ENCODE measurements at regions not wholly inside any gene's neighbourhood (a gene's known extent, or its start where the extent isn't known, plus 50 kb on each side); places are given as distances from the start of the nearest gene placed in this dataset.

GRCh38 chr2:52862801-52863200 is 904.8 kb upstream of the CHAC2 start:
- DNase-seq, result no peak

DNA sequence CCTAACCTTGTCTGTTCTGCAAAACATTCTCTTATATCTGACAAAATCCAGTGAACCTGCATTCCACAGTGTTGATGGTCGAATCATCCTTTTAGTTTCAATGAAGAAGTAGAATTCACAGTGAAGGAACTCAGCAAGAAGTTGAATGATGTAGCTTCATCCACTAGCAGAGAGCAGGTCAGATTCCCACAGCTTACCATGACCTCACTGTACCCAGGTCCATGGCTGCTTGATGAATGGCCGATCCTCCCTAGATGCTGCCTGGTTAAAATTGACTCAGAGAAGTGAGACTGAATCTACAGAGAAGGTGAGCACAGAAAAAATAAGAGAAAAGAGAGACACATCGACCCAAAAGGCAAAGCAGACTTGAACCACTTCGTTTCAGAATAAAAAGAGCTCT is 906.0 kb upstream of the CHAC2 start:
- no peak for DNase-seq

GRCh38 chr2:52859065-52859464 is 908.5 kb upstream of the CHAC2 start:
- DNase-seq, result no peak

GRCh38 chr2:52857722-52858121 is 909.9 kb upstream of the CHAC2 start:
- no peak for DNase-seq

DNA sequence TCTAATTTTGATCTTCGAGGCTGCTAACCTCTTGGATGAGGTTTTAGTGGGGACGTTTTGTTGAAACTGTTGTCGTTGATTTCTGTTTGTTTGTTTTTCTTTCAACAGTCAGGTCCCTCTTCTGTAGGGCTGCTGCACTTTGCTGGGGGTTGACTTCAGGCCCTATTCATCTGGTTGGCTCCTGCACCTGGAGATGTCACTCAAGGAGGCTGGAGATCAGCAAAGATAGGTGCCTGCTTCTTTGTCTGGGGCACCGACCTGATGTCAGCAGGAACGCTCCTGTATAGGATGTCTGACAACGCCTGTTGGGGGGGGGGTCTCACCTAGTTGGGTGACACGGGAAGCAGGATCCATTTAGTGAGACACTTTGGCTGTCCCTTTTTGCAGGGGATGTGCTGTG is 915.6 kb upstream of the CHAC2 start:
- no peak for DNase-seq

DNA sequence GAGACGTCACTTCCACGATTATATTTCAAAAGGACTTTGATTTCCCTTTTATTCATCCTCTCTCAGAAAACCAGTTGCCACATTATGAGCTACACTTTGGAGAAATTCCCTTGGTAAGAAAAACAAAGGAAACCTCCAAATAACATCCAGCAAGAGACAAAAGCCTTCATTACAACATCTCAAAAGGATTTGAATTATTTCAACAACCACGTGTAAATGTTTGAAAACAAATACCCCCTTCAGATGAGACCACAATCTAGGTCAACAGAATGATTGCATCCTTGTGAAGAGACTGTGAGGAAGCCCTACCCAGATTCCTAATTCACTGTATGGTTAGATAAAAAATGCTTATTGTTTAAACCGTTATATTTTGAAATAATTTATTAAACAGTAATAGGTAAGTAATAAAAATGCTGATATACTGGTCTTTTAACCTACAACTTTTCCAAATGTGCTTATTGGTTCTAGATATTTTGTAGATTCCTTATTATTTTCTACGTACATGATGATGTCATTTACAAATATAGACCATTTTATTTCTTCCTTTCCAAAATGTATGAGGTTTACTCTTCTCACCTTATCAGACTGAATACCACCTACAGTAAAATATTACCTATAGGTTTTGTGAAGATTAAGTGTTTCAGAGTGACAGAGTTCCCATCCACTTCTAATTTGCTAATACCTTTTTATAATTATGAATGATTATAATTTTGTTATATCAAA is 922.7 kb upstream of the CHAC2 start:
- no peak for DNase-seq

- DNase-seq, result no peak
These were observed 931.7 kb upstream of the CHAC2 start for GRCh38 chr2:52835909-52836308.

DNA sequence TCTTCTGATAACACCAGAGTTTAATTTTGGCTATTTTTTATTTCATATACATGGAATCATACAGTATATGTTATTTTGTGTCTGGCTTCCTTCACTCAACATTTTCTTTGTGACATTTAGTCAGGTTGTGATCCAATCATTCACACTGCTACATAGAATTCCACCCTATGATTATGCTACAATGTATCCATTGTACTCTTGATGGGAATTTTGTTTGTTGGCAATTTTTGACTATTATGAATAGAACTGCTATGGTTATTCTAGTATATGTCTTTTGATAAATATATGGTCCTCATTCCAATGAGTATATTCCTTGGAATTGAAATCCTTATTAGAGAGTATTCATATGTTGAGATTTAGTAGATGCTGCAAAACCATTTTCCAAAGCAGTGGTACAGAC is 936.4 kb upstream of the CHAC2 start:
- DNase-seq, result no peak

- DNase-seq, result no peak
These were observed 939.5 kb upstream of the CHAC2 start for GRCh38 chr2:52828112-52828511.

GRCh38 chr2:52821631-52822030 is 946.0 kb upstream of the CHAC2 start:
- DNase-seq, result no peak

GRCh38 chr2:52818958-52819357 is 948.6 kb upstream of the CHAC2 start:
- DNase-seq, result no peak

GRCh38 chr2:52810460-52810859 is 957.1 kb upstream of the CHAC2 start:
- no peak for DNase-seq

- no peak for DNase-seq
These were observed 961.6 kb upstream of the CHAC2 start for GRCh38 chr2:52805901-52806410.

DNA sequence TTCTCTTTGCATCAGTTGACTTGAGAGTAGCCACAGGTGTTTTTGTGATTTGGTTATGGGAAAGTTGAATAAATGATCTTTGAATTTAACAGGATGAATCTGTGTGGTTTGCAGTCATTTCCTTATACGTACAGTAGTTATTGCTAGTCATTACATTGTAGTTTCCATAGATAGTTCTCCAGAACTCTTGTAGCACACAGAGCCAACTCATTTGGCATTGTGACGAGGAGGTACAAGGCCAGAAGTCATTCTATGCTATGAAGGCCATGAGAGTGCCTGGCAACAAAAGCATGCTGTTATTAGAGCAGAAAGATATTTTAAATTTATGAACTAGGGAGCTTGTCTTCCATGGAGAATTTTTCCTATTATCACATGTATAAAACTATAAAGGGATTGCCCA is 973.0 kb upstream of the CHAC2 start:
- peak; percentile 14 to 41 for DNase-seq

DNA sequence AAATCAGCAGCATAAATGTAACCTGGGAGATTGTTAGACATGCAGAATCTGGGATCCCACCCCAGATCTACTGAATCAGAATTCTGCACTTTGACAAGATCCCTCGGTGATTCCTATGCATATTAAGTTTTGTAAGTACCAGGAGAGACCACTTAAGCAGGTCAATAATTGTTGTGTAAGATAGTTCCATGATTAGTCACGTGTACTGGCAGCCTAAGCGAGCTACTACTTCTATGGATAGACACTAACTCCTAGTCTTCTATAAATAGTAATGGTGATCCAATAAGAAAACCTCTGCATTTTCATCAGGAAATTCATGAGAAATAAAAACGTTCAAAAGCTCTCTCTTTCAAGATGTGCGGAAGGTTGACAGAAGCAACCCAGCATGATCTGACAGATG is 988.2 kb upstream of the CHAC2 start:
- no peak for DNase-seq

GRCh38 chr2:52776571-52776970 is 991.0 kb upstream of the CHAC2 start:
- no peak for DNase-seq

- no peak for DNase-seq
These were observed 991.9 kb upstream of the CHAC2 start for GRCh38 chr2:52775674-52776073.

DNA sequence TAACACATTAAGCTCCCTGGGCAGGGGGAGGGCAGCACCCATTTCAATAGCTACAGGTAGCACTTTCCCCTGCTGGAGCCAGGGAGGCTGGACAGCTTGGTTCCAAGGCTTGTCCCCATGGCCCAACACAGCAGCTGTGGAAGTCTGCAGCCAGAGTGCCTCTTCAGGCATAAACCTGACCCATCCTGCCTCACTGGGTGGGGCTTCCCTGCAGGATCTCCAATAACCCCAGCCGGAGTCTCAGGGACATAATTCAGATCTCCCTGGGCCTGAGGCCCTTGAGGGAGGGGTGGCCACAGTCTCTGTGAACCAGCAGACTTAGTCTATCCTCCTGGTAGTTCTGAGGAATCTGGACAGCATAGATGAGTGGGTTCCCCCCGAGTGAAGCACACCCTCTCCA is 1001.9 kb upstream of the CHAC2 start:
- DNase-seq, result no peak

DNA sequence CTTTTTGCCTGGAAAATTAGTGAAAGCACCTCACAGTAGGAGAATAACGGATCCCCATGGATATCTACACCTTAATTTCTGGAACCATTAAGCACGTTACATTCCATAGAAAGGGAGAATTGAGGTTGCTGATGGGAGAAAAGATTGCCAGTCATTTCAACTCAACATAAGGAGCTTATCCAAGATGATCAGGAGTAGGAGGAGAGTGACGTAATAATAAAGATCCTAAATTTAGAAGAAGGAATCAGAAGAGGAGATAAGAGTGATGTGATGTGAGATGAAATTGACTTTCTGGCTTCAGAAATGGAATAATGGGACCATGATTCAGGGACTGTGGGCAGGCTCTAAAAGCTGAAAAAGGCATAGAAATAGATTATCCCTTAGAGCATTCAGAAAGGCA is 1017.8 kb upstream of the CHAC2 start:
- no peak for DNase-seq

- no peak for DNase-seq
These were observed 1022.5 kb upstream of the CHAC2 start for GRCh38 chr2:52745144-52745543.

DNA sequence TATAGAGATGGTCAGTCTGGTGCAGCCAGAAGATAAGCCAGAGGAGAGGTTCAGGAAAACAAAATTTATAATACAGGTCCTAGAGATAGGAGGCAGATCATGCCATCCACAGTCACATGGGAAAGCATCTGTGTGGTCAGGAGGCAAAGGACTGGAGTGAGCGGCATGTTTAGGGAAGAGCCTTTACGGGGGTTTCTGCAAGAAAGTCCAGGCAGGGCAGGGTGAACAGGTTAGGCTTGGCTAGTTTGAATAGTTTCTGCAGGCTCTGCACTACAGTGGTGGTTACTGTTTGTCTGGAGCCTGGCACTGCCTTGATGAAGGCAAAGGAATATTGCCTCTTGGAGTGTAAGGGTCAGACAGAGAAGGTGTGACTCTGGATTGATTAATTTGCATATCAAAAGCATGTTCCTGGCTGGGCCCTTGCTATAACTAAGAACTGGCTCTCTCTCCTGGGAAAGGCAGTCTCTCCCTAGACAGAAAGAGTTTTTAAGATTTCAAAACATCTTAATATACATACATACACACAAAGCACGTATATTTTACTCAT is 1034.7 kb upstream of the CHAC2 start:
- no peak for DNase-seq

DNA sequence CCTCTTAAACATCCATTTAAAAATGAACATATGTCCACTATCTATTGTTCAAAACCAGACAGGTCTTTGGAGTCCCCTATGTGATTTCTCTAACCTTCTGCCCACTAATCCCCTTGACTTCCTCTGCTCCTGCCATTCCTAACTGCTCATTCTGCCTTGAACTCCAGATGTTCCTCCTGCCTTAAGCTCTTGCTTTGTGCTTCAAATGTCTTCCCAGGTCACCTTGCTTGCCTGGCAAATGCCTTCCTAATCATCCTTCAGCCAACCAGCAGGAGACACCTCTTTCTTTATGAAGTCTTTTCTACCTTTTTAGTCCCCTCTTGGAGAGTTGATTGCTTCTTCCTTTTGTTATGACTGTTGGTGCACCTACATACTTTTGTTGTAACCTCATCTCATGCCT is 1043.0 kb upstream of the CHAC2 start:
- no peak for DNase-seq

DNA sequence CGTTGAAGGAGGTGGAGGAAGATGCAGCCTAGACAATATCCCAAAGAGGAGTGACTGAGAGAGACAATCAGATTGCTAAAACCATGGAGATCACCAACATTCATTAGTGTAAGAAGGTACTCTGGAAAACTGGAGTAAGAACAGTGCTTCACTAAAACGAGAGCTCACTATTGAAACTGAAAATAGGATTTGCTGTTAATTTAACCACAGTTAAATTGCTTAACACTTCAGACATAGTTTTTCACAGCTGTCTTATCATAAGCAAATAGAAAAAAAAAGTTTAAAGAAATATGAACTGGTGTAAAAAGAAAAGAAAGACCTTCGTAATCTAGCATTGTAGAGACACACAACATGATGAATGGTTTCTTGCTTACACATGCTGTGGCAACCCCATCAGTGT is 1049.8 kb upstream of the CHAC2 start:
- no peak for DNase-seq
